ENCODE measurements at regions not wholly inside any gene's neighbourhood (a gene's known extent, or its start where the extent isn't known, plus 50 kb on each side); places are given as distances from the start of the nearest gene placed in this dataset.

GRCh38 chr2:118363604-118364003 lies 275.3 kb downstream of the INSIG2 start:
- intact Hi-C loops (cut with DNase I) = no loop called here
- DNase-seq = no peak

GRCh38 chr2:118356051-118356450 lies 267.8 kb downstream of the INSIG2 start:
- intact Hi-C loops (cut with DNase I) = no loop called here
- no peak for DNase-seq

GRCh38 chr2:118351796-118352195 lies 263.5 kb downstream of the INSIG2 start:
- DNase-seq = no peak
- intact Hi-C loops (cut with DNase I) = no loop called here

GRCh38 chr2:118350621-118351020 lies 262.4 kb downstream of the INSIG2 start:
- no peak for DNase-seq

GRCh38 chr2:118349365-118349764 lies 261.1 kb downstream of the INSIG2 start:
- intact Hi-C loops (cut with DNase I) = no loop called here
- no peak for DNase-seq

More at GRCh38 chr2:118350621-118351020, 262.4 kb downstream of the INSIG2 start:
- intact Hi-C loops (cut with DNase I) = no loop called here

- intact Hi-C loops (cut with DNase I) = no loop called here
- DNase-seq = no peak
These were observed 260.2 kb downstream of the INSIG2 start for GRCh38 chr2:118348380-118349034.

GRCh38 chr2:118345465-118345864 lies 257.2 kb downstream of the INSIG2 start:
- intact Hi-C loops (cut with DNase I) = no loop called here
- DNase-seq = no peak

GRCh38 chr2:118340103-118340502 lies 251.8 kb downstream of the INSIG2 start:
- intact Hi-C loops (cut with DNase I) = no loop called here
- no peak for DNase-seq

- DNase-seq = no peak
- intact Hi-C loops (cut with DNase I) = no loop called here
These were observed 251.1 kb downstream of the INSIG2 start for GRCh38 chr2:118339386-118339785.

- intact Hi-C loops (cut with DNase I) = no loop called here
- no peak for DNase-seq
These were observed 245.4 kb downstream of the INSIG2 start for GRCh38 chr2:118333664-118334063.

- intact Hi-C loops (cut with DNase I) = no loop called here
- DNase-seq = no peak
These were observed 237.2 kb downstream of the INSIG2 start for GRCh38 chr2:118325321-118325955.

- no peak for DNase-seq
- intact Hi-C loops (cut with DNase I) = no loop called here
These were observed 234.1 kb downstream of the INSIG2 start for GRCh38 chr2:118322406-118322805.

GRCh38 chr2:118321432-118322105 lies 233.3 kb downstream of the INSIG2 start:
- DNase-seq = no peak
- intact Hi-C loops (cut with DNase I) = no loop called here

GRCh38 chr2:118320658-118321057 lies 232.4 kb downstream of the INSIG2 start:
- intact Hi-C loops (cut with DNase I) = no loop called here

GRCh38 chr2:118320196-118320595 lies 231.9 kb downstream of the INSIG2 start:
- intact Hi-C loops (cut with DNase I) = no loop called here
- DNase-seq = no peak

More at GRCh38 chr2:118320658-118321057, 232.4 kb downstream of the INSIG2 start:
- DNase-seq = no peak

- intact Hi-C loops (cut with DNase I) = no loop called here
- no peak for DNase-seq
These were observed 231.0 kb downstream of the INSIG2 start for GRCh38 chr2:118319271-118319684.

GRCh38 chr2:118315606-118316005 lies 227.3 kb downstream of the INSIG2 start:
- DNase-seq = no peak
- intact Hi-C loops (cut with DNase I) = no loop called here

- peak in 2 of 10 donors; percentile 41 to 58 for DNase-seq
These were observed 224.9 kb downstream of the INSIG2 start for GRCh38 chr2:118312969-118313756.

GRCh38 chr2:118310681-118311429 lies 222.6 kb downstream of the INSIG2 start:
- peak in 2 of 10 donors; percentile 71 to 80 for DNase-seq
- intact Hi-C loops (cut with DNase I) = no loop called here

More at GRCh38 chr2:118312969-118313756, 224.9 kb downstream of the INSIG2 start:
- intact Hi-C loops (cut with DNase I) = no loop called here
